ENCODE measurements at regions not wholly inside any gene's neighbourhood (a gene's known extent, or its start where the extent isn't known, plus 50 kb on each side); places are given as distances from the start of the nearest gene placed in this dataset.

DNA sequence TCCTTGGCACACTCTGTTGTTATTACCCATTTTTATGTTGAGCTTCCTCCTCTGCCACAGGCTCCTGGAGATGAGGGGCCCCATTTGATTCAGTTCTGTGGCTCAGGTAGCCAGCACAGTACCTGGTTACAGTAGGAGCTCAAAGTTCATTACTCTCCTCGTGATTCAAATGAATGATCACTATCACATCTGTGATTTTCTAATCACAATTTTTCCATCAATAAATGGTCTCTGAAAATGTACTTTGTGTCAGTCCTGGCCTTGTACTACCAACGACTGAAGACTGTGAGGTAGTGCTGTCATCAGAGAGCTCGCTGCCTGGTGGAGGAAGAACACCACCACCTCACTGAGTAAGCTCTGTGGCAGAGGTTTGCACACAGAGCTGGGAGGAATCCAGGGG lies 106.8 kb upstream of the JUN start:
- no peak for DNase-seq

DNA sequence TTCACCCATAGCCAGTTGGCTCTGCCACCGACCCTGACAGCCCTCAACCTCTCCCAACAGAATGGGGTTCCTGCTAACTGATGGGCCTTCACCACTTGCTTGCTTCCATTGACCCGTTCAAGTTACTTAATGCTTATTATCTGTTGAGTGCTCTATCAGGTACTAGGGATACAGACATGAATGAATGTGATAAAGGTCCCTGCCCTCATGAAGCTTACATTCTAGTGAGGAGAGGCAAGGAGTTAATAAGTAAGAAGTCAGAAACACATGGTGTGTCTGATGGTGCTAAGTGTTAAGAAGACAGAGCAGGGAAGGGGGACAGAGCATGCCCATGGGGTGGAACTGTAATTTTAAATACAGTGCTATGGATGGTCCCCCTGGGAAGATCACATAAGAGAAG lies 107.5 kb upstream of the JUN start:
- no peak for DNase-seq

DNA sequence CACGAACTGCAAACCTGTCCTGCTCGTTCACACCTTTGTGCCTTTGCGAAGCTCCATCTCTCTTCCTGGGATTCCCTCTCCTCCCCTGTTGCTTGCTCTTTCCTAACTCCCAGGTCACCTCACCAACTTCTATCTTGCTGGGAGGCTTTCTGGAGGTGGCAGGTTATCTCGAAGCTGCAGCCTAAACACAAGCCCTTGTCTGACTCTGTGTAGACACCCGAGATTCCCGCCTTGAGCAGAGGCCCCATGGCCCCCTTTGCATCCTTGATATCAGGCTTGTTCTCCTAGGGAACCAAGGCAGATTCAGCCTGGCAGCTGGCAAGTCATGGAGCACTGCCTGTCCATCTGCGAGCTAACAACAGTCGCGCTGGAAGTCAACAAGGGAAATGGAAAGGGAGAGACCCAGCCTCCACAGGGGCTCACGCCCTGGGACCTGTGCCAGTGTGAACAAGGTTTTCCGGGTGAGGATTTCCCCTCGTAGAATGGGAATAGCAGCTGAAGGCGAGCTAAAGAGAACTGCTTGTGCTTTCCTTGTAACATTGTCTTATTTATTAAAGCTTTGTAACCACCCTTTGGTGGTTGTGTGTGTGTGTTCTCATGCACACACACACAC lies 109.5 kb upstream of the JUN start:
- no peak for DNase-seq

DNA sequence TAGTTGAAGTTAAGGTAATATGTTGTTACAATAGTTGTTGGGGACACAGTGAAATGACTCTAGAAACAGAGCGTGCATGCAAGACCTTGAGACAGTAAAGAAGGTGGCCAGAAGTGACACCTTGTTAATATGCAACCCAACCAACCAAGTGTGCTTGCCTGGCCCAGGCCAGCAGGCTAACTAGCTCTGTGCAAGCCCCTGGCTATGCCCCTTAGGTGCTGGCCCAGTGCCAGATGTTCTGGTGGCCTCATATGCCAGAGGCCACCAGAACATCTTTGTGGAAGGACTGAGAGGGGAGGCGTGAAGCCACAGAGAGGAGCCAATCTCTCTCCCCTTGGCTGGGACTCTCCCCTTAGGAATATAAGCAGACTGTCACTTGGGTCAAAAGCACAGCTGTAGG lies 111.2 kb upstream of the JUN start:
- DNase-seq, result peak in 1 of 56 donors; percentile 15

DNA sequence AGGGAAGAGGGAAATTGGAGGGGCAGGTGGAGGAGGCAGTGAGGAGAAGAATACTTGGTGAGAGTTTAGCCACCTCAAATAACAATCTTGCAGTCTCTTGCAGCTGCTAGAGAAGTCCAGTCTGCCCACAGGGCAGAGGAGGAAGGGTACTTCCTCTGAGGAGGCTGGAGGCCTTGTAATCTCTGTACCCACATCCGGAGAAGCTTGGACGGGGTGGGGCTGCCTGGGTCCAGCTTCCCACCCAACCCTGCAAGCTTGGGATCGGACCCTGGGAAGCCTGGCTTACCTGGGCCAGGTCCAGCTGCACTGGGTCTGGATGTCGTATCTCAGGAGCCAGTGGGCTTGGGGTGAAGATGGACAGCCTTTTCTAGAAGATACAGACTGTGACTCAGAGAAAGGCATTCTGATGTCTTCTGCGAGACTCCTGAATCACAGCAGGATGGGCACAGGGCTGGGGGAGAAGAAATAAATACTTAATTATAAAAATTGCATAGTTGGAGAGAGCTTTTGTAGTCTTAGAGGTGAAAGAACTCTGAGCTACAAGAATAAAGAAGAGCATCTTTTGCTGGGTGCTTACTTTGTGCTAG lies 111.8 kb upstream of the JUN start:
- peak in 2 of 56 donors; percentile 24 to 39 for DNase-seq

DNA sequence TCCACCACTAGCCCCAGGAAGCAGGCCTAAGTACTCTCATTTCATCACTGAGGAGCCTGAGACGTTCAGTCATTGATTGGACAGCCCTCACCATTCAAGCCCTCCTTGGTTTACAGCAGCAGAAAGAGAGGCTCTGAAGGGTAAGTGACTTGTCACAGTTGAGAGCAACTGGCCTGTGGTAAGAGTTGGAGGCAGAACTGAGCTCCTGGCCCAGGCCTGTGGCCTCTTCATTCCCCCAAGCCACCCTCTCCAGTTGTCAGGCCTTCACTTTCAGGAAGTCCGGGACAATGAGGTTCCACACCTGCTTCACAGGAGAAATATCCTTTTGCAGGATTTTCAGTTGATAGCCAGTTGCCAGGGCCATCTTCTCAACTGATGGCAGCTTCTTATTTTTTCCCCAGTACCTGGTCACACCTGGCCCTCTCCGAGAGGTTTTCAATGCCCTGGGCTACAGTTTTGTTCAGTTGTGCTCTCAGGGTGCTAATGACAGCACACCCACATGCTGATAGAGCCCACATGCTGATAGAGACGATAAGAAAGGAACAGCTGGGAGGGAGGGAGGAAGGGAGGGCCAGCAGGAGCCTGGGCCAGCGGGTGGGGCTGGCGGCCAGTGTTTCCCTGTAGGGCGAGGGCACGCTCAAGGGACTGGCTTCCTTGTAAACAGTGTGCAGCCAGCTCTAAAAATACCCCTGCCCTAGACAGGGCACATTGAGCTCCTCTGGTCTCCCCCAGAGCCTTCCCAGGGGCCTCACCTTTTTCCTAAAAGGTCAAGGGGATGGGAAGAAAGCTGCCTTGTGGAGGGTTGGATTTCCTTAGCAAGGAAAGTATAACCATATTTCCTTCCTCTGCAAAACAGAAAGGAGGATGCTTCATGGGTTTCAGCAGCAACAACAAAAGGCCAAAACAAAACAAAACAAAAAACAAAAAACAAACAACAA lies 112.7 kb upstream of the JUN start:
- peak in 7 of 56 donors; percentile 16 to 54 (median 20) for DNase-seq

DNA sequence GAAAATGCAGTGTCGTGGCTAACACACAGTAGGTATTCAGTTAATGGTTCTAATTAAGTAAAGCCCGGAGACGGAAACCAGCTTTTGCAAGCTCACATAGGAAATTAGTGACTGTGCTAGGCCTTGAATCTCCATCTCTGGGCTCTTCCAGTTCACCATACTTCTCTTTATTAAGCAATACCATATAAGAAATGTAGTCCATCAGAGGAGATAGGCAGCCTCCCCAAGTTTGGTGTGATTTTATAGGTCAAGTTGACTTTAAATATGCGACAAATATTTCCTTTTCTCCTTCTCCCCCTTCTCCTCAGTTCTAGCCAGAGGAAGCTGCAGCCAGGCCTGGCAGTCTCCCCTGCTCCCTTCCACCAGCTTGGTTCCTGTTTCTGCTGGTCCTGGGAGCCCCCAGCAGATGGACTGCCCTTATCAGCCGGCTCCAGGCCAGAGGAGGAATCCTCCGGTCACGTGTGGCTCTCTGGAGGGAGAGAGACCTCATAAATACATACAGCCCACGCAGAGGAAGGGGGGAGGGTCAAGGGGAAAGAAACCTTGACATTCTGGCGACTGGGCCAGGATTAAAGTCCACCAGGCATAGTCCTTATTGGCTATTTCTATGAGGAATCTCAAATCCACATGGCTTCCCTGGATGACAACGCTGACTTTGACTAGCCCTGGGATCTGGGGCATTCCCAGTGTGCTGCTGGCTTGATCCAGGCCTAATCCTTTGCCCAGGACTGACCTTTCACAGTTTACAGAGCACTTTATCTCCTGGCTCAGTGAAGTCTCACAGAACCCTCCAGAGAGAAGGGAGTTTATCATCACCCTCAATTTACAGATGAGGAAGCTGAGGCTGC lies 115.1 kb upstream of the JUN start:
- DNase-seq, result peak in 6 of 56 donors; percentile 12 to 47 (median 16)

DNA sequence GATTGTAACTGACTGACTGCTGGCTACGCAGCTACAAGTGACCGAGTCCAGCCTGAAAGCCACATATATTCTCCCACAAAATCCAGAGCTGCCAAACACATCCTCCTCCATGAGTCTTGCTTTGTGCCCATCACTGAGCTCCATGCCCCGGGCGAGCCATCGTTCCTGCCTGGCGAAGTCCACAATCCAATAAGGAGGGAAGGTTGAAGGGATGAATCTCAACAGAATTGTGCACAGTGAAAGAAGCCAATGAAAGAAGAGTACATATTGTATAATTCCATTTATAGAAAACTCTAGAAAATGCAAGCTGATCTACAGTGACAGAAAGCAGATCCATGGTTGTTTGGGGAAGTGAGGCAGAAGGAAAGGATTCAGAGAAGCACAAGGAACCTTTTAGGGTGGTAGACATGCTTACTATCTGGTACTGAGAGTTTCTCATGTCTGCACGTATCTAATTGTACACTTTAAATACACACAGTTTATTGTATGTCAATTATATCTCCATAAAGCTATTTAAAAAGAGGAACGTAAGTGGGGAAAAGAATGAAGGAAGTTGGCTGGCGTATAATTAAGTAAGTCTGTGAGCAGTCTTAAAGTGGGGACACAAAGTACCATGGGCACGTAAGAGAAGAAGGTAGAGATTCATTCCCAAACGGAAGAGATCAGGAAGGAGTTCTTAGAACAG lies 115.9 kb upstream of the JUN start:
- DNase-seq, result no peak

DNA sequence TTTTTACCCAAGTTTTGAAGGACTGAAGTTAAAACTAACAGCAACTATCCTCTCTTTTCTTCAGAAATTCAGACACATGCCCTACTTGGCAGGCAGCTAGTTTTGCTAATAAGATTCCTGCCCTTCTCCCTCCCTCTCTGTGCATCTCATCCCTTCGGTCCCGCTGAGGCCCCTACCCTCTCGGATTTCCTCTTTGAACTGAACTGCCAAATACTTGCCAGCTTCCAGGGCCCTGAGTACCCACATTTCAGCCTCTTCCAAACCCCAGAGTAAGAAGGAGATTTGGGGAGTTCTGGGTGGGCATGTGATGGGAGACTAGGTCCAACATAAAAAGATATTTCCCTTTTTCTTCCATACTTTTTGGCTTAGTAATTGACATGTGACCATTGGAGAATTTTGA lies 116.5 kb upstream of the JUN start:
- DNase-seq, result no peak

DNA sequence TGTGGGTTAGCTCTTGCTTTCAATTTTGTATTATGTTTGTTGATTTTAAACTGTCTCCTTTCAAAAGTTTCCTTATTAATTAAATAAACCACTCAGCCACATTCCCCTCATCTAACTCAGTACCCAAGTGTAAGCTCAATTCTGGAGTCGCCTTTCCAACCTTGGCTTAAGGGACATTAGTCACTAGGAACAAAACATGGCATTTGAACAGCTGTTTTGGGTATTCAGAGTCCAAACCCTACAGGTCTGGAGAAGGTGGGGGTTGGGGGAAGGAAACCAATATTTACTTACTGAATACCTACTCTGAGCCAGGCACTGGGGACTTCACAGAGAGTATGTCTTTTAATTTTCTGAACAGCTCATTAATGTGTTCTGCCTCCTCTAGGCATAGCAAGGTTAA lies 117.2 kb upstream of the JUN start:
- no peak for DNase-seq

DNA sequence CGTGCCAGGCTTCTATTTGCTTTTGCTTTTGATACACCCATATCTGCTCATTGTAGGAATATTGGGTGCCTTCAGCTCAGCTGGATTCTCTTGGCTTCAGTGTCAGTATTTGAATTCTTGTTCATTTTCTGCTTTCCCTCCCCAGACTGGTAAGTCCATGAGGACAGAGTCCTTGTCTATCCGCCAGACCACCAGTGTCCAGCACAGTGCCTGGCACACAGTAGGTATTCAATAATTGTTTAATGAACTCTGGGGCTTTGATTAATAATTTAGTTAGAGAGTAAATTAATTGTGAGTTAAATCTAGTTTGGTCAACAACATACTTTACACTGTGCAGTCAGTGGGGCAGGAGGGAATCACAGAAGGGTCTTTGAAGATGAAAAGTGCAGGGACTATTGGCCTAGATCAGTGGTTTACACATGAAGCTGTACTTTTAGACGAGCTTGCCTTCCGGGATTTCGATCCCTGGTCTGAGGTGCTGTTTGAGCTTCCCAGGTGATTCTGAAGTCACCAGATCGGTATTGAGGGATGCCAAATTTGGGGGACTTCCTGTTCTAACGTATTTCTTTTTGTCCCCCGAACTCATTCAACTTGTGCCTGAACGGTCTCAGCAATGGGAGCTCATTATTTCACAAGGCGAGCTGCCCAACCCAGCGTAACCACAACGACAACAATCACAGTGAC lies 119.1 kb upstream of the JUN start:
- DNase-seq, result no peak

DNA sequence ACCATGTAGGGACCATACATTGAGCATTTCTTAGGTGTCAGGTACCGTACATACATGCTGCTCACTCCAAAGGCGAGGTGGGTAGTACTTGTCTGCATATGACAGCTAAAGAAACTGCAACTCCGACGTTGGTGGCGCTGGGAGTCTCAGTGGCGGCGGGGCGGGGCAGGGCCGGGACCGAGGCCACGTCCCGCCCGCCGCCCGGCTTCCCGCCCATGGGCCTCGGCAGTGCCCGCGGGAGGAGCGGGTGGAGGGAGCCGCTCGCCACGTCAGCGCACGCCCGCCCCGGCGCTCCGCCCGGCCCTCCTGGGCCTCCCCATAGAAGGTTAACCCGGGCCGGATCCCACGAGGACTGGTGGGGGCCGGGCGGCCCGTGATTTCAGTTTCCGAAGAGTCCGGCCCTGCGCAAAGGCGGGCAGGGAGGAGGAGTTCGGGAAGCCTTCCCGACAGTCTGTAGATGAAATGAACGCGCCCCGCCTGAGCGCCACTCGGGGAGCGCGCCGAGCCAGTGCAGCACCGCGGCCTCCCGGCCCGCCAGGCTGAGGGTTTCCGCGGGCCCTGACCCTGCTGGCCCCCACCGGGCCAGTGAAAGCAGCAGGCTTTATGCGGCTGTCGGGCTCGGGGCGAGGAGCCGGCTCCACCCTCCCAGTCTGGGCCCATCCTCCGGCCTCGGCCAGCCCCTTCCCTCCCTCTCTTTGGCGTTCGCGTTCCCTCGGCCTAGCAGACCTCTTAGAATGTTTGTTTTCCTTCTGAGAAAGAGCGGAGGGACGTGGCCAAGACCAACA lies 119.9 kb upstream of the JUN start:
- peak; percentile 38 to 91 (median 80) for DNase-seq

DNA sequence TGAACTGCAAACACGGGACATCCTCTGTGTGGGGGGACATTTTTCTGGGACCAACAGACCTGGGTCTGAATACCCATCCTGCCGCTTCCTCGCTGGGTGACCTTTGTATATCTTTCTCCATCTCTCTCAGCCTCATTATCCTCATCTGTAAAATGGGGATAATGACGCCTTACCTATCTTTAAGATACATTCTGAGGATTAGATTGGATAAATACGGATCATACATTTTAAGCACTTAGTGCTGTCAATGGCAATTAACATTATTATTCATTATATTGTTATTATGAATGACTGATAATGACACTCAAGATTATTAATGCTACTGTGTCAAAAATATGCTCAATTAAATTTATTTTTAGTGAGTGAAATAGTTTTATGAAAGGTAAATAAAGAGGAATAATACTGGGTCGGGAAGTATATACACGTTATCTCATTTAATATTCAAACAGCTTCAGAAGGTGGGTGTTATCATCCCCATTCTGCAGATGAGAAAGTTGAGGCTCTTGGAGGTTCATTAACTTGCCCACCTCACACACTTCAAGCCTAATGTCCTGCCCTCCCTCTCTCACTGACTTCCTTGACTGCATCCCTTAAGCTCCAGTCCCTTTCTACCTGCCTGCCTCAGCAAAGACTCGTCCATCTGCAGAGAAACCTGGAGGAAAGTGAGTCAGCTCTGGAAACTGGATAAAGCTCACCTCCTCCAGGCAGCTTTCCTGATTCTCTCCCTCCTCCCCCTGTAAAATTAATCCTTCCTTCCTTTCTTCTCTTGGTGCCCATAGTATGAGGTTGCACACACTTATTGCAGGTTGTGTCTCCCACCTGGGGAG lies 120.7 kb upstream of the JUN start:
- DNase-seq, result no peak

DNA sequence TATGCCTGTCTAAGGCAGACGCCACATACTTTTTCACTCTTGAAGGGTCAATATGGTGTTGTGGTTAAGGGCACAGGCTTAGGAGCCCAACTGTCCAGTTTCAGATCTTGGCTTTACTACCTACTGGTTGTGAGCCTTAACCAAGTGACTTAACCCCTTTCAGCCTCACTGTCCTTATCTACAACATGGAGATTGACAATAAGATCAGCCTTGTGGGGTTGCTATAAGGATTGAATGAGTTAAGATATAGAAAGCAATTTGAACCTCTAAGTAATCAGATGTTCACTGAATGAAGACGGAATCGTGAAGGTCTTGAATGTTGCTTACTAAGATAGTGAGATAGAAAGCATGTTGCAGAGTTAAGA lies 121.3 kb upstream of the JUN start:
- no peak for DNase-seq

DNA sequence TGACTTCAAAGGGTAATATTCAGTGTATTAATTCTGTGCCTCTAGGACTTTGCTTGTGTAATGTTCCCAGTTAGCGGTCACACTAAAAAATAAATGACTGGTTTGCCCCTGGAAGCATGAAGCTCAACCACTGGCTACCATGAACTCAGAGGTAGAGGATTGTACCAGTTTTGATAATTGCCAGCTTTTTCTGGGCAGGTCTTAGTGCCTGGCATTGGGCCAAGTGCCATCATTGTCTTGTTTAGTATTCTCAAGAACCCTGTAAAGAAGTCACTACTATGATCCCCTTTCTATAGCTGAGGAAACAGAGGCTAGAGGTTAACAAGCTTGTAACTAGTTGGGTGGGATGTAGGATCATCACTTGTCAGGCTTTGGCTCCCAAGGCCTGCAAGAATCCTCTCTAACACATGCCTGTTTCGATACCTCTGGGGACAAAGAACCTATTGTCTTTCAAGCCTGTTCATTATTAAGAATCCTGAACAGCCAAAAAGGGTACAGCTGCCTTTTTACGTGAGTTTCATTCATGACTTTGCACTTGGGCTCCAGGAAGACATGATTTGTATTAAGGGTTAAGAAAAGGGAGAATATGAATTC lies 121.9 kb upstream of the JUN start:
- peak in 1 of 56 donors; percentile 19 for DNase-seq

DNA sequence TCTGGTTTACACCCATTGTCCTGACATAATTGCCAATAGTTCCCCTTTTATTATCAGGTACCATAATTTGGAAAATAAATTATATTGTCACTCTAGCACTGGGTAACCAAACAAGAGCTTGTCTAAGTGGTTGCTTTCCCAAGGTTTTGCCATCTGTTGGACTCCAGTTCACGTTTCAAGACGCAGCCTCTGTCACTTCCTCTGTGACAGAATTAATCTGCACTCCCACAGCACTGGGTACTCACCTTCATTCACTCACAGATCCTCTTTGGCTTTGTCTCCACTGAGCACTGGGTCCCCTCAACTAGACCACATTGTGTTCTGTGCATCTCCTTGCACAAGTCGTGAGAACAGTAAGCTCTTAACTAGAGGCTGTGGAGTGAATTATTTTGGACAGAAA lies 123.6 kb upstream of the JUN start:
- DNase-seq, result no peak

DNA sequence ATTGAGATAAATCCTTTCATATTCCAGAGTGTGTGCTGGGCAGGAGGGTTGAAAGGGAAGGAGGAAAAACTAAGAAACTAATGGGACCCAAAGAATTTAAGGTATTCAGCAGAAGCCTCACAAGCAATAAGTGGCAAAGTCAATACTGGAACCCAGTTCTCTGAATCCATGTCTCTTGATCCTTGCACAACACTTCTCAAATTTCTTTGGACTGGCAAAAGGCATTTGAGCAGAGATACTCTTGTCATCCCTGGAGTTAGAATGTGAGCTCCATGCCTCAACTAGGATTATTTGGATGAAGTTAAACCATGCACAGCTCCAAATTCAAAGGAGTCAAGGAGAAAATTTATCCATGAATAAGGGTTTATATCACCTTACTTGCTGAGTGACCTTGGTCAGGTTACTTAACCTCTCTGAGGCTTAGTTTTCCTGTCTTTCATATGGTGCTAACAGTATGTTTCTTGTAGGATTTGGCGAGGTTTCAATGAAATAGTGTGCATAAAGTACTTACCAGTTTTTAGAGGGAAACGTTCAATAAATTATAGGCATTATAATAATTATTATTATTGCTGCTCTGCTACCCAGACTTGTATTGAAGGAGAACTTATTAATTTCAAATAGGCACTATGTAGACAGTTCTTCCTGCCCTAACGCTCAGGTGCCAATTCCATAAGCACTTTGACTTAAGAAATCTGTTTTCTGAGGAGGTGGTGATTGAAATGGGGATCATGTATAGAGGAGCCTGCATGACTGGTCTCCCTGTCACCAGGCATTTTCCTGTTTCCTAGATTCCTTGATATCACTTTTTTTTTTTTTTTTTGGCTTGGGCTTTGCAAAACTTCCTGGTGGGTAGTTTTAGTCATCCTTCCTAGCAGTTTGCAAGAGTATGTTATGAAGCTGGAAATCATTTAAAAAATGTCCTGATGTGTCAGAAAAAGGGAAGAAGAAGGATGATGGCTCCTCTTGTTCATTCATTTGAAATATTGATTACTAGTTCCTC lies 125.0 kb upstream of the JUN start:
- no peak for DNase-seq

All from amygdala (tissue), 56 donors.